22Rv1 (cell line): ENCODE measurements at regions not wholly inside any gene's neighbourhood (a gene's known extent, or its start where the extent isn't known, plus 50 kb on each side); places are given as distances from the start of the nearest gene placed in this dataset.

ENCODE experiments used
- CTCF ChIP-seq: fragments of 450-650 bp; IDR thresholded peaks from 2 replicates; pipeline ENCODE4 v1.5.1; 2017; ENCODE audit warnings: mild to moderate bottlenecking
- ZFX ChIP-seq: fragments of 450-650 bp; IDR thresholded peaks from 2 replicates; pipeline ENCODE4 v1.6.1; 2017; ENCODE audit warnings: antibody characterized with exemption, borderline replicate concordance

GRCh38 chr2:221787561-221787960, 215.5 kb upstream of the EPHA4 start:
- TF ChIP-seq CTCF (no peak), ZFX (no peak)
